22Rv1 (cell line): ENCODE measurements at regions not wholly inside any gene's neighbourhood (a gene's known extent, or its start where the extent isn't known, plus 50 kb on each side); places are given as distances from the start of the nearest gene placed in this dataset.

Experiments
- ZFX ChIP-seq: fragments of 450-650 bp; IDR thresholded peaks from 2 replicates; pipeline ENCODE4 v1.6.1; 2017; ENCODE audit warnings: antibody characterized with exemption, borderline replicate concordance
- TF ChIP-seq, protein P1 (sequence below): fragments of 450-650 bp; IDR thresholded peaks from 2 replicates; pipeline ENCODE4 v1.5.1; 2017; ENCODE audit warnings: mild to moderate bottlenecking

- TF ChIP-seq, protein P1, sequence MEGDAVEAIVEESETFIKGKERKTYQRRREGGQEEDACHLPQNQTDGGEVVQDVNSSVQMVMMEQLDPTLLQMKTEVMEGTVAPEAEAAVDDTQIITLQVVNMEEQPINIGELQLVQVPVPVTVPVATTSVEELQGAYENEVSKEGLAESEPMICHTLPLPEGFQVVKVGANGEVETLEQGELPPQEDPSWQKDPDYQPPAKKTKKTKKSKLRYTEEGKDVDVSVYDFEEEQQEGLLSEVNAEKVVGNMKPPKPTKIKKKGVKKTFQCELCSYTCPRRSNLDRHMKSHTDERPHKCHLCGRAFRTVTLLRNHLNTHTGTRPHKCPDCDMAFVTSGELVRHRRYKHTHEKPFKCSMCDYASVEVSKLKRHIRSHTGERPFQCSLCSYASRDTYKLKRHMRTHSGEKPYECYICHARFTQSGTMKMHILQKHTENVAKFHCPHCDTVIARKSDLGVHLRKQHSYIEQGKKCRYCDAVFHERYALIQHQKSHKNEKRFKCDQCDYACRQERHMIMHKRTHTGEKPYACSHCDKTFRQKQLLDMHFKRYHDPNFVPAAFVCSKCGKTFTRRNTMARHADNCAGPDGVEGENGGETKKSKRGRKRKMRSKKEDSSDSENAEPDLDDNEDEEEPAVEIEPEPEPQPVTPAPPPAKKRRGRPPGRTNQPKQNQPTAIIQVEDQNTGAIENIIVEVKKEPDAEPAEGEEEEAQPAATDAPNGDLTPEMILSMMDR, result no peak
- no peak for TF ChIP-seq ZFX
These were observed 343.4 kb upstream of the LMO3 start for GRCh38 chr12:16949371-16949770.
